ENCODE measurements at regions not wholly inside any gene's neighbourhood (a gene's known extent, or its start where the extent isn't known, plus 50 kb on each side); places are given as distances from the start of the nearest gene placed in this dataset.

DNA sequence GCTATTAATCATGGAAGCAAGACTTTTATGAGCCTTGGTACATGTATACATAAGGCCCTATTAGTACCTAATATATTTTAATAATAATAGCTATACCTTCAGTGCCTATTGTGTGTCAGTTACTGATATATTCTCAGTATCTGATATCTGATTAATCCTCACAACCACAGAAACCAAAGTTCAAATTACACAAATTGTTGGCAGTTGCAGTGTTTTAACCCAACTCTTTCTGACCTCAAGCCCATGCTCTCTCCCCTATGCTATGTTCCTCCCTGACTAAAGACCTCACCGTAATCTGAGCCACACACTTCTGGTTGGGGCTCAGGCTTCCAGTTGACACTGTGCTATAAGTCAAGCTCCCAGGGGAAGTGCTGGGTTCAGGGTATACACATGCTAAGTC, 214.4 kb downstream of the SPTSSA start:
- TF ChIP-seq EZH2 (IDR thresholded peaks at IDR 0.05): no peak
- TF ChIP-seq, protein P1, sequence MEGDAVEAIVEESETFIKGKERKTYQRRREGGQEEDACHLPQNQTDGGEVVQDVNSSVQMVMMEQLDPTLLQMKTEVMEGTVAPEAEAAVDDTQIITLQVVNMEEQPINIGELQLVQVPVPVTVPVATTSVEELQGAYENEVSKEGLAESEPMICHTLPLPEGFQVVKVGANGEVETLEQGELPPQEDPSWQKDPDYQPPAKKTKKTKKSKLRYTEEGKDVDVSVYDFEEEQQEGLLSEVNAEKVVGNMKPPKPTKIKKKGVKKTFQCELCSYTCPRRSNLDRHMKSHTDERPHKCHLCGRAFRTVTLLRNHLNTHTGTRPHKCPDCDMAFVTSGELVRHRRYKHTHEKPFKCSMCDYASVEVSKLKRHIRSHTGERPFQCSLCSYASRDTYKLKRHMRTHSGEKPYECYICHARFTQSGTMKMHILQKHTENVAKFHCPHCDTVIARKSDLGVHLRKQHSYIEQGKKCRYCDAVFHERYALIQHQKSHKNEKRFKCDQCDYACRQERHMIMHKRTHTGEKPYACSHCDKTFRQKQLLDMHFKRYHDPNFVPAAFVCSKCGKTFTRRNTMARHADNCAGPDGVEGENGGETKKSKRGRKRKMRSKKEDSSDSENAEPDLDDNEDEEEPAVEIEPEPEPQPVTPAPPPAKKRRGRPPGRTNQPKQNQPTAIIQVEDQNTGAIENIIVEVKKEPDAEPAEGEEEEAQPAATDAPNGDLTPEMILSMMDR (IDR thresholded peaks at IDR 0.05): no peak
